ENCODE measurements at regions not wholly inside any gene's neighbourhood (a gene's known extent, or its start where the extent isn't known, plus 50 kb on each side); places are given as distances from the start of the nearest gene placed in this dataset.
A peak's percentile ranks its signal among the peaks of the same experiment; 100 is the strongest.
"Not testable (repeated sequence)": the region's sequence is repeated elsewhere in the genome, so short reads cannot be mapped to it uniquely, and the experiment has no call there.

DNA sequence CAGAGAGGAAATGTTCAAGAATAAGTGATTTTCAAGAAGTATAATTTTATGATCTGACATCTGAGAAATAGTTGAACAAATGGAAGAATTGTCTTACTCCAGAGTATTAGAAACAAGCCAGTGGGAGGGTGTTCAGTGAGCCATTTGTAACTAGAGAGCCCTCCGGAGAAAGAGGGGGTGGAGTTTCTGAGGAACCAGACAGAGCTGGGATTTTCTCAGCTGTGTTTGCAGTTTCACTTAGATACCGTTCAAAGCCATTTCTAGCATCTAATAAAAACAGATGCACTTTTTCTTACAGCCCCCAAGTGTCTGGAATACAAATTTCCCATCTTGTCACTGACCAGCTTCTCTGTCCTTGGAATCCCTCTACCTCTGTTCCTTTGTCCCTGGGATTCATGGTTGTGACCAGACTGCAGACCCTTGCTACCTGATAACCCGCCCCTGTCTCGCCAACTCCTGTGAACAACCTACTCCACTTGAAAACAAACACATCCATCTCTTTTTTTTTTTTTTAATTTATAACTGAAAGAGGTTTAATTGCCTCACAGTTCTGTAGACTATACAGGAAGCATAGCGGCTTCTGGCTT is 132.8 kb upstream of the KLF3 start:
- Histone ChIP-seq H3K9me3 (no peaks in the 10 kb centered on the region), H3K36me3 (no peaks in the 10 kb centered on the region), H3K4me1 (peaks cover 0 to 22% (median 7%) of the 10 kb centered on the region in 4 donors), H3K27ac (no peak overlapping the region), H3K4me3 (no peak overlapping the region), H3K27me3 (no peaks in the 10 kb centered on the region)
- TF ChIP-seq EP300 (IDR thresholded peaks at IDR 0.05; ENCODE audit: low read depth) (no peak), POLR2AphosphoS5 (IDR thresholded peaks at IDR 0.05) (no peak), POLR2A (IDR thresholded peaks at IDR 0.05) (no peak)
- TF ChIP-seq, protein P1, sequence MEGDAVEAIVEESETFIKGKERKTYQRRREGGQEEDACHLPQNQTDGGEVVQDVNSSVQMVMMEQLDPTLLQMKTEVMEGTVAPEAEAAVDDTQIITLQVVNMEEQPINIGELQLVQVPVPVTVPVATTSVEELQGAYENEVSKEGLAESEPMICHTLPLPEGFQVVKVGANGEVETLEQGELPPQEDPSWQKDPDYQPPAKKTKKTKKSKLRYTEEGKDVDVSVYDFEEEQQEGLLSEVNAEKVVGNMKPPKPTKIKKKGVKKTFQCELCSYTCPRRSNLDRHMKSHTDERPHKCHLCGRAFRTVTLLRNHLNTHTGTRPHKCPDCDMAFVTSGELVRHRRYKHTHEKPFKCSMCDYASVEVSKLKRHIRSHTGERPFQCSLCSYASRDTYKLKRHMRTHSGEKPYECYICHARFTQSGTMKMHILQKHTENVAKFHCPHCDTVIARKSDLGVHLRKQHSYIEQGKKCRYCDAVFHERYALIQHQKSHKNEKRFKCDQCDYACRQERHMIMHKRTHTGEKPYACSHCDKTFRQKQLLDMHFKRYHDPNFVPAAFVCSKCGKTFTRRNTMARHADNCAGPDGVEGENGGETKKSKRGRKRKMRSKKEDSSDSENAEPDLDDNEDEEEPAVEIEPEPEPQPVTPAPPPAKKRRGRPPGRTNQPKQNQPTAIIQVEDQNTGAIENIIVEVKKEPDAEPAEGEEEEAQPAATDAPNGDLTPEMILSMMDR (IDR thresholded peaks at IDR 0.05): no peak
- in situ Hi-C loops (cut with MboI; ENCODE audit: low pct_ligation_motif_present in 1 of 4, low pct_unique_long_range_greater_than_20kb in 1 of 4, low sequenced_read_pairs in 3 of 4) (no loop called here), intact Hi-C loops (cut with DNase I; ENCODE audit: low total_unique reads) (no loop called here)
- no peak for DNase-seq
- WGBS, 2 donors (ENCODE audit: low coverage in 1 of 2): 67% methylated on average over 5 of the region's 5 CpGs

DNA sequence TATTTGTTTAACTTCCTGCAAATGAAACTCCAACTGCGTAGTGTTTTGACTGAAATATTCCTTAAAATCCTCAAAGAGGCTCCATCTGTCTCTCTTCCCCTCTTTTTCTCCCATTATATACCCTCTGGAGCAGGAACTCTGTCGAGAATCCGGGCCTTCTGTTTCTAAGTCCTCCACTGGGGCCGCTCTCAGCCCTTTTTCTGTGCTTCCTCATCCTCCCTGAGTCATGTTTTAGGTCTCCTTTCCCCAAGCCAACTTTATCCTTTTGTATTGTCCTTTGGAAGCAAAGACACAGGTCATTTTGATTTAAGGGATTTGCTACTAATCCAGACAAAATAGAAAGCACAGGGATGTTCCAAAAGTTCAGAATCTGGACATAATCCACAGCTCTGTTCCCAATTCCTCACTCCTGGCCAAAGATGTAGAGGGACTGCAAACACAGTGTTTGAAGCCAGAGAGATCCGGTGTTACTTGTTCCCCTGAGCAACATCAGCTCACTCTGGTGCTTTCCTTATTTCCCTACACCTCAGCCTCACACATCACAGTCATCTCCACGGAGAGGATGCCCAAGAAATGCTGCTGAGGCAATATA is 131.0 kb upstream of the KLF3 start:
- in situ Hi-C loops (cut with MboI; ENCODE audit: low pct_ligation_motif_present in 1 of 4, low pct_unique_long_range_greater_than_20kb in 1 of 4, low sequenced_read_pairs in 3 of 4) (no loop called here), intact Hi-C loops (cut with DNase I; ENCODE audit: low total_unique reads) (no loop called here)
- Histone ChIP-seq H3K4me1 (peaks cover 0 to 18% (median 6%) of the 10 kb centered on the region in 4 donors), H3K27ac (peak overlapping the region in 3 of 4 donors; percentile 2 to 32 (median 10)), H3K9me3 (no peaks in the 10 kb centered on the region), H3K4me3 (no peak overlapping the region), H3K27me3 (no peaks in the 10 kb centered on the region), H3K36me3 (no peaks in the 10 kb centered on the region)
- 67% methylated on average over 2 to 6 of the region's 6 CpGs for WGBS, 2 donors (ENCODE audit: low coverage in 1 of 2)
- no peak for DNase-seq
- TF ChIP-seq, protein P1 (IDR thresholded peaks at IDR 0.05): no peak
- TF ChIP-seq POLR2A (IDR thresholded peaks at IDR 0.05): no peak
- no peak for TF ChIP-seq POLR2AphosphoS5 (IDR thresholded peaks at IDR 0.05)
- no peak for TF ChIP-seq EP300 (IDR thresholded peaks at IDR 0.05; ENCODE audit: low read depth)

DNA sequence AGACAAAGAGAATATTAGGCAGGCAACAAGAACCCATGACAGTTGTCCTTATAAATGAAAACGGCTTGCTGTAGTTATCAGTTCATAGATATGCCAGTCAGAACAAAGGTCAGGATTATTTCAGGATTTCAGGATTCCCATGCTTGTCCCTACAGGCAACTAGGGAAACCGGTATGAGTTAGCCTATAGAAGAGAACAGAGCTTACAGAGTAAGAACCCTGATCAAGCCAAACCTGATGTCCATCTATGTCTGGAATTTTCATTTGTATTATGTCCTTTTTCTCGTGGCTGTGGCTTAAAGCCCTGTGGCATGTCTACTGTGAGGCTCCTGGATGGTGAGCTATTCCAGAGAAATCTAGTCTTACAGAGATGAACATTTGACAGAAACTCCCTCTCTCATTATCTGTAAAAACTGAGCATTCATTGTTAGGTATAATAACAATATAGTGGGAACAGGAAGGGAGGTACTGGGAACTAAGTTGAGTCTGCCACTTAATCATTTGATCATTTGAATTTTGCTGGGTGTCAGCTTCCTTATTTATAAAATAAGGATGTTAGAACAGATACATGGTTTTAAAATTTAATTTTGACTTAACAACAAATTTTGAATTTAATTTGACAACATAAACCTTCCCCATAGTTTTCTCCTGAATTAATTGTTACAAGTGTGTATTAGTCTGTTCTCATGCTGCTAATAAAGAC is 129.5 kb upstream of the KLF3 start:
- no peaks in the 10 kb centered on the region for H3K27me3 ChIP-seq
- in situ Hi-C loops (cut with MboI; ENCODE audit: low pct_ligation_motif_present in 1 of 4, low pct_unique_long_range_greater_than_20kb in 1 of 4, low sequenced_read_pairs in 3 of 4) (no loop called here), intact Hi-C loops (cut with DNase I; ENCODE audit: low total_unique reads) (no loop called here)
- H3K4me3 ChIP-seq: no peak overlapping the region
- TF ChIP-seq POLR2A (IDR thresholded peaks at IDR 0.05) (no peak), EP300 (IDR thresholded peaks at IDR 0.05; ENCODE audit: low read depth) (no peak), POLR2AphosphoS5 (IDR thresholded peaks at IDR 0.05) (no peak)
- TF ChIP-seq, protein P1 (IDR thresholded peaks at IDR 0.05): no peak
- no peak overlapping the region for H3K27ac ChIP-seq
- 62 to 77% methylated on average over 3 of the region's 3 CpGs for WGBS, 2 donors (ENCODE audit: low coverage in 1 of 2)
- no peaks in the 10 kb centered on the region for H3K36me3 ChIP-seq
- DNase-seq: no peak
- H3K4me1 ChIP-seq: peaks cover 0 to 11% (median 5%) of the 10 kb centered on the region in 4 donors
- no peaks in the 10 kb centered on the region for H3K9me3 ChIP-seq

DNA sequence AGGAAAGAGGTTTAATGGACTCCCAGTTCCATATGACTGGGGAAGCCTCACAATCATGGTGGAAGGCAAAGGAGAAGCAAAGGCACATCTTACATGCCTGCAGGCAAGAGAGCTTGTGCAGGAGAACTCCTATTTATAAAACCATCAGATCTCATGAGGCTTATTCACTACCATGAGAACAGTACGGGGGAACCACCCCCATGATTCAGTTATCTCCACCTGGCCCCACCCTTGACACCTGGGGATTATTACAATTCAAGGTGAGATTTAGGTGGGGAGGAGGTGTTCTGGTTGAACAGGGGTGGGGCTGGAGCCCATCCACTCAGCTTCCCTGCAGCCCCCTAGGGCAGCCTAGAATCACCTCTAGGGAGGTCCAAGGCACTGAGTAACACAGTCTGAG is 128.9 kb upstream of the KLF3 start:
- H3K4me3 ChIP-seq: not testable (repeated sequence)

More for the DNA sequence above, 128.9 kb upstream of the KLF3 start:
- H3K36me3 ChIP-seq; H3K9me3 ChIP-seq; H3K27me3 ChIP-seq; H3K27ac ChIP-seq; intact Hi-C loops (cut with DNase I; ENCODE audit: low total_unique reads); DNase-seq; in situ Hi-C loops (cut with MboI; ENCODE audit: low pct_ligation_motif_present in 1 of 4, low pct_unique_long_range_greater_than_20kb in 1 of 4, low sequenced_read_pairs in 3 of 4); H3K4me1 ChIP-seq: not testable (repeated sequence)
- WGBS, 2 donors (ENCODE audit: low coverage in 1 of 2): 90% methylated on average over 1 of the region's 1 CpG; no CpG with 5 or more reads in 1 of the 2 donors
